HG03045 (cell line): ENCODE measurements at regions not wholly inside any gene's neighbourhood (a gene's known extent, or its start where the extent isn't known, plus 50 kb on each side); places are given as distances from the start of the nearest gene placed in this dataset.

ENCODE experiments used
- ATAC-seq: cut with Tn5 transposase; IDR thresholded peaks from one replicate; pipeline ENCODE4 v1.9.1; 2021; ENCODE audit warnings: mild to moderate bottlenecking, moderate library complexity; ENCODE audit not compliant: unreplicated experiment

- ATAC-seq = no peak
Observed at GRCh38 chr4:77360451-77360850, 203.4 kb downstream of the CCNG2 start.

- ATAC-seq = peak; percentile 66
Observed at GRCh38 chr4:77366876-77367275, 209.9 kb downstream of the CCNG2 start.

- ATAC-seq = no peak
Observed at GRCh38 chr4:77367638-77368037, 210.6 kb downstream of the CCNG2 start.

GRCh38 chr4:77372375-77372774 is 215.4 kb downstream of the CCNG2 start:
- no peak for ATAC-seq

GRCh38 chr4:77375866-77376607 is 219.0 kb downstream of the CCNG2 start:
- ATAC-seq = no peak

GRCh38 chr4:77376788-77377460 is 219.9 kb downstream of the CCNG2 start:
- no peak for ATAC-seq

- ATAC-seq = no peak
Observed at GRCh38 chr4:77384094-77384493, 221.5 kb upstream of the CXCL13 start.

GRCh38 chr4:77385124-77385969 is 220.3 kb upstream of the CXCL13 start:
- ATAC-seq = peak; percentile 66

- no peak for ATAC-seq
Observed at GRCh38 chr4:77393996-77394395, 211.6 kb upstream of the CXCL13 start.

GRCh38 chr4:77395481-77395880 is 210.1 kb upstream of the CXCL13 start:
- no peak for ATAC-seq

- no peak for ATAC-seq
Observed at GRCh38 chr4:77398256-77398655, 207.4 kb upstream of the CXCL13 start.

GRCh38 chr4:77399831-77400230 is 205.8 kb upstream of the CXCL13 start:
- no peak for ATAC-seq

- no peak for ATAC-seq
Observed at GRCh38 chr4:77413766-77414165, 191.9 kb upstream of the CXCL13 start.

GRCh38 chr4:77415689-77416088 is 189.9 kb upstream of the CXCL13 start:
- no peak for ATAC-seq

GRCh38 chr4:77418333-77418732 is 187.3 kb upstream of the CXCL13 start:
- no peak for ATAC-seq

- no peak for ATAC-seq
Observed at GRCh38 chr4:77430847-77431246, 174.8 kb upstream of the CXCL13 start.

GRCh38 chr4:77431546-77431945 is 174.1 kb upstream of the CXCL13 start:
- no peak for ATAC-seq

- ATAC-seq = no peak
Observed at GRCh38 chr4:77432717-77433417, 172.8 kb upstream of the CXCL13 start.

- ATAC-seq = peak; percentile 81
Observed at GRCh38 chr4:77433418-77433733, 172.2 kb upstream of the CXCL13 start.

GRCh38 chr4:77434299-77435092 is 171.1 kb upstream of the CXCL13 start:
- ATAC-seq = no peak
